CD4-positive, alpha-beta T cell (primary cell): ENCODE measurements at regions not wholly inside any gene's neighbourhood (a gene's known extent, or its start where the extent isn't known, plus 50 kb on each side); places are given as distances from the start of the nearest gene placed in this dataset.

Experiments used
- ATAC-seq: fragments of 200-7000 bp; cut with Tn5 transposase; one replicate; pipeline ENCODE4 v1.10.0; 2022; ENCODE audit warnings: mild to moderate bottlenecking; ENCODE audit not compliant: poor library complexity
- CTCF ChIA-PET: fragments of 350-600 bp; sonication (Branson Sonifier 250); formaldehyde crosslinking; loops from one replicate; lab custom pipeline; 2021; ENCODE audit warnings: antibody characterized with exemption, inconsistent platforms; lab: Charles Lee
- POLR2A ChIA-PET: fragments of 350-600 bp; sonication (Branson Sonifier 250); formaldehyde crosslinking; loops from one replicate; lab custom pipeline; 2021; ENCODE audit warnings: antibody characterized with exemption, inconsistent platforms; lab: Charles Lee
- DNase-seq, 14 experiments: peaks; one replicate each; pipeline ENCODE4 v3.0.0-alpha.2; 2013 to 2020; ENCODE audit warnings: mixed read lengths in 2 of 14
- H3K27ac ChIP-seq, 2 donors: one replicate each; pipeline versions ENCODE4 v1.5.1 to v1.7.0; 2013; ENCODE audit warnings: low read length in 2 of 2, low read depth in 1 of 2, mild to moderate bottlenecking in 1 of 2
- H3K27me3 ChIP-seq, 2 experiments: 1 replicate in 1 of 2; 2 replicates in 1 of 2; pipeline versions ENCODE4 v1.6.1 to v1.7.0; 2013; ENCODE audit warnings: low read length in 2 of 2, control low read depth in 1 of 2, mild to moderate bottlenecking in 1 of 2, moderate library complexity in 1 of 2; ENCODE audit not compliant: insufficient read depth in 2 of 2, control insufficient read depth in 1 of 2
- H3K36me3 ChIP-seq: one replicate; pipeline ENCODE4 v1.6.1; 2013; ENCODE audit warnings: low read length, control low read depth; ENCODE audit not compliant: insufficient read depth
- H3K4me1 ChIP-seq: one replicate; pipeline ENCODE4 v1.6.1; 2013; ENCODE audit warnings: low read length, control low read depth; ENCODE audit not compliant: insufficient read depth
- H3K4me3 ChIP-seq: one replicate; pipeline ENCODE4 v1.5.1; 2013; ENCODE audit warnings: mild to moderate bottlenecking, low read length, moderate library complexity
- H3K9me3 ChIP-seq, 2 experiments: 1 replicate in 1 of 2; 2 replicates in 1 of 2; pipeline versions ENCODE4 v1.6.1 to v1.7.0; 2013; ENCODE audit warnings: low read length in 2 of 2, mild to moderate bottlenecking in 2 of 2, control low read depth in 1 of 2, moderate library complexity in 1 of 2; ENCODE audit not compliant: control insufficient read depth in 1 of 2, insufficient read depth in 1 of 2
- H3K27ac Mint-ChIP-seq: one replicate; pipeline ENCODE4 v1.8.0; 2020; ENCODE audit warnings: mixed read lengths
- H3K27me3 Mint-ChIP-seq: one replicate; pipeline ENCODE4 v1.8.0; 2021; ENCODE audit warnings: mixed read lengths
- H3K36me3 Mint-ChIP-seq: one replicate; pipeline ENCODE4 v1.8.0; 2021; ENCODE audit warnings: low read depth, mixed read lengths
- H3K4me1 Mint-ChIP-seq: one replicate; pipeline ENCODE4 v1.8.0; 2021; ENCODE audit warnings: low read depth, mixed read lengths
- H3K4me3 Mint-ChIP-seq: one replicate; pipeline ENCODE4 v1.8.0; 2020; ENCODE audit warnings: mild to moderate bottlenecking, mixed read lengths
- H3K9me3 Mint-ChIP-seq: one replicate; pipeline ENCODE4 v1.8.0; 2020; ENCODE audit warnings: mixed read lengths
- CTCF ChIP-seq: fragments of 200-600 bp; IDR thresholded peaks from one replicate; pipeline ENCODE4 v1.8.0; 2022; ENCODE audit warnings: antibody characterized with exemption, mild to moderate bottlenecking
- intact Hi-C, 2 experiments: fragments of 100-400 bp; cut with DNase I in 1 of 2; cut with micrococcal nuclease in 1 of 2; formaldehyde crosslinking; loops; one replicate each; pipeline versions ENCODE4 v1.15.1 to v1.9.0; 2023 to 2025; cut with DNase I, micrococcal nuclease

- POLR2A ChIA-PET, result interaction anchor here (1.2 kb wide), 1 partner anchor 135 kb away, joined by 4 read pairs; no protein-coding TSS in a partner anchor
Observed at GRCh38 chr14:99066378-99066777, 205.6 kb downstream of the BCL11B start.

DNA sequence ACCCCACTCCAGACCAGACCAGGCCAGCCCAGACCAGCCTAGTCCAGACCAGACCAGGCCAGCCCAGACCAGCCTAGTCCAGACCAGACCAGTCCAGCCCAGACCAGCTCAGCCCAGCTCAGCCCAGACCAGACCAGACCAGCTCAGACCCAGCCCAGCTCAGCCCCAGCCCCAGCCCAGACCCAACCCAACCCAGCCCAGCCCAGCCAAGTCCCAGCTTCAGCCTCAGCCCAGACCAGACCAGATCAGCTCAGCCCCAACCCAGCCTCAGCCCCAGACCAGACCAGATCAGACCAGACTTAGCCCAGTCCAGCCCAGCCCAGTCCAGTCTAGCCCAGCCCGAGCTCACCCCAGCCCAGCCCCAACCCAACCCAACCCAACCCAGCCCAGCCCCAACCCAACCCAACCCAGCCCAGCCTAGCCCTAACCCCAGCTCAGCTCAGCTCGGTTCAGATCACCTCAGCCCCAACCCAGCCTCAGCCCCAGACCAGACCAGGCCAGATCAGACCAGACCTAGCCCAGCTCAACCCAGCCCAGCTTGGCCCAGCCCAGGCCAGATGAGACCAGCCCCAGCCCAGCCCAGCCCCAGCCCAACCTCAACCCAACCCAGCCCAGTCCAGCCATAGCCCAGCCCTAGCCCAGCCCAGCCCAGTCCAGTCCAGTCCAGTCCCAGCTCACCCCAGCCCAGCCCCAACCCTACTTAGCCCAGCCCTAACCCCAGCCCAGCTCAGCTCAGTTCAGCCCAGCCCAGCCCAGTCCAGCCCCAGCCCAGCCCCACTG is 204.7 kb downstream of the BCL11B start:
- H3K36me3 Mint-ChIP-seq, result no peaks in the 10 kb centered on the region
- Histone ChIP-seq H3K36me3 (no peaks in the 10 kb centered on the region), H3K9me3 (peaks cover 0 to 11% of the 10 kb centered on the region in 2 experiments), H3K4me3 (no peak overlapping the region), H3K27ac (no peak overlapping the region), H3K27me3 (no peaks in the 10 kb centered on the region), H3K4me1 (no peaks in the 10 kb centered on the region)
- H3K27ac Mint-ChIP-seq, result no peak overlapping the region
- ATAC-seq (no peak), DNase-seq (no peak)
- no peak for TF ChIP-seq CTCF
- ChIA-PET POLR2A (no interaction called here), CTCF (no interaction called here)
- H3K9me3 Mint-ChIP-seq, result no peaks in the 10 kb centered on the region
- H3K27me3 Mint-ChIP-seq, result no peaks in the 10 kb centered on the region
- no peak overlapping the region for H3K4me3 Mint-ChIP-seq
- H3K4me1 Mint-ChIP-seq, result peaks cover 8% of the 10 kb centered on the region
- intact Hi-C loops, result no loop called here

More at GRCh38 chr14:99066378-99066777, 205.6 kb downstream of the BCL11B start:
- no peak for TF ChIP-seq CTCF
- Histone ChIP-seq H3K27ac (no peak overlapping the region), H3K4me1 (no peaks in the 10 kb centered on the region), H3K36me3 (no peaks in the 10 kb centered on the region), H3K4me3 (no peak overlapping the region), H3K9me3 (peaks cover 0 to 11% of the 10 kb centered on the region in 2 experiments), H3K27me3 (no peaks in the 10 kb centered on the region)
- DNase-seq (no peak), ATAC-seq (no peak)
- Mint-ChIP-seq H3K36me3 (no peaks in the 10 kb centered on the region), H3K9me3 (no peaks in the 10 kb centered on the region), H3K4me3 (no peak overlapping the region), H3K4me1 (peaks cover 8% of the 10 kb centered on the region), H3K27me3 (no peaks in the 10 kb centered on the region), H3K27ac (no peak overlapping the region)
- intact Hi-C loops, result no loop called here
- CTCF ChIA-PET, result no interaction called here

- H3K9me3 Mint-ChIP-seq, result no peaks in the 10 kb centered on the region
- CTCF ChIA-PET, result no interaction called here
- POLR2A ChIA-PET, result no interaction called here
- ATAC-seq (no peak), DNase-seq (no peak)
- no peak for TF ChIP-seq CTCF
- no peaks in the 10 kb centered on the region for H3K36me3 ChIP-seq
- no peaks in the 10 kb centered on the region for H3K36me3 Mint-ChIP-seq
- intact Hi-C loops, result no loop called here
- H3K27ac Mint-ChIP-seq, result no peak overlapping the region
- no peak overlapping the region for H3K4me3 Mint-ChIP-seq
- peaks cover 0 to 11% of the 10 kb centered on the region in 2 experiments for H3K9me3 ChIP-seq
- no peaks in the 10 kb centered on the region for H3K4me1 ChIP-seq
- H3K4me3 ChIP-seq, result no peak overlapping the region
- no peak overlapping the region for H3K27ac ChIP-seq
- no peaks in the 10 kb centered on the region for H3K27me3 ChIP-seq
- no peaks in the 10 kb centered on the region for H3K27me3 Mint-ChIP-seq
- H3K4me1 Mint-ChIP-seq, result peaks cover 8% of the 10 kb centered on the region
Observed at GRCh38 chr14:99067927-99068326, 204.1 kb downstream of the BCL11B start.
